HL-60 (cell line): ENCODE measurements at regions not wholly inside any gene's neighbourhood (a gene's known extent, or its start where the extent isn't known, plus 50 kb on each side); places are given as distances from the start of the nearest gene placed in this dataset.

Experiments used
- DNase-seq, 2 experiments: peaks; one replicate each; pipeline ENCODE4 v3.0.0-alpha.2; 2010 to 2020; ENCODE audit warnings: low read depth in 1 of 2, low spot score in 1 of 2
- H3K27ac ChIP-seq: fragments of 250-450 bp; sonication (Bioruptor Pico); replicated peaks from 2 replicates; pipeline ENCODE4 v1.5.1; 2020; ENCODE audit warnings: mild to moderate bottlenecking, moderate library complexity
- H3K27me3 ChIP-seq: fragments of 250-450 bp; sonication (Bioruptor Pico); 2 replicates; pipeline ENCODE4 v1.5.1; 2021; ENCODE audit warnings: mild to moderate bottlenecking, moderate library complexity; ENCODE audit not compliant: insufficient read depth, poor library complexity, severe bottlenecking
- H3K4me3 ChIP-seq: replicated peaks from 2 replicates; pipeline ENCODE4 v1.5.1; 2011; ENCODE audit warnings: mild to moderate bottlenecking, control low read depth, low read length; ENCODE audit not compliant: insufficient read depth
- CTCF ChIP-seq: IDR thresholded peaks from one replicate; pipeline ENCODE4 v1.5.1; 2011; ENCODE audit warnings: low read length, control low read depth, inconsistent platforms; ENCODE audit not compliant: insufficient read depth
- GABPA ChIP-seq: IDR thresholded peaks from 2 replicates; pipeline ENCODE4 v1.6.1; 2012; ENCODE audit warnings: low read depth
- POLR2AphosphoS5 ChIP-seq: IDR thresholded peaks from 2 replicates; pipeline ENCODE4 v1.6.1; 2012; ENCODE audit warnings: low read depth
- REST ChIP-seq: IDR thresholded peaks from 2 replicates; pipeline ENCODE4 v1.6.1; 2012; ENCODE audit warnings: low read depth; ENCODE audit not compliant: insufficient replicate concordance
- SPI1 ChIP-seq: IDR thresholded peaks from 2 replicates; pipeline ENCODE4 v1.6.1; 2012; ENCODE audit warnings: low read depth, mild to moderate bottlenecking, borderline replicate concordance

GRCh38 chr5:148939676-148940075, 113.3 kb downstream of the ADRB2 start:
- no peaks in the 10 kb centered on the region for H3K27me3 ChIP-seq
- no peak for DNase-seq
- no peak overlapping the region for H3K4me3 ChIP-seq
- no peak overlapping the region for H3K27ac ChIP-seq
- TF ChIP-seq REST (no peak), GABPA (no peak), POLR2AphosphoS5 (no peak), SPI1 (no peak), CTCF (no peak)

GRCh38 chr5:148941810-148942209, 115.4 kb downstream of the ADRB2 start:
- H3K27me3 ChIP-seq: no peaks in the 10 kb centered on the region
- TF ChIP-seq GABPA (no peak), SPI1 (0 out of 2 replicates have a peak, but pooled peaks have one; percentile 31)
- no peak for DNase-seq
- no peak overlapping the region for H3K4me3 ChIP-seq
- H3K27ac ChIP-seq: no peak overlapping the region

GRCh38 chr5:148949841-148950470, 112.9 kb downstream of the SH3TC2 start:
- Histone ChIP-seq H3K27ac (no peak overlapping the region), H3K27me3 (no peaks in the 10 kb centered on the region), H3K4me3 (no peak overlapping the region)
- TF ChIP-seq POLR2AphosphoS5 (no peak), GABPA (no peak)
- no peak for DNase-seq

GRCh38 chr5:148950471-148950863, 112.4 kb downstream of the SH3TC2 start:
- DNase-seq: no peak
- TF ChIP-seq POLR2AphosphoS5 (no peak), SPI1 (no peak), REST (no peak), GABPA (no peak)
- no peak overlapping the region for H3K27ac ChIP-seq

GRCh38 chr5:148950892-148951291, 112.0 kb downstream of the SH3TC2 start:
- no peak for DNase-seq
- no peak overlapping the region for H3K4me3 ChIP-seq
- no peak for TF ChIP-seq CTCF
- no peak for TF ChIP-seq POLR2AphosphoS5
- no peak for TF ChIP-seq GABPA
- no peak for TF ChIP-seq REST
- TF ChIP-seq SPI1: no peak
- no peaks in the 10 kb centered on the region for H3K27me3 ChIP-seq
- no peak overlapping the region for H3K27ac ChIP-seq

More at GRCh38 chr5:148950471-148950863, 112.4 kb downstream of the SH3TC2 start:
- Histone ChIP-seq H3K27me3 (no peaks in the 10 kb centered on the region), H3K4me3 (no peak overlapping the region)
